IPS-18c (cell line): ENCODE measurements at regions not wholly inside any gene's neighbourhood (a gene's known extent, or its start where the extent isn't known, plus 50 kb on each side); places are given as distances from the start of the nearest gene placed in this dataset.

Experiments used
- H3K4me3 ChIP-seq: 2 replicates; pipeline ENCODE4 v1.7.0; 2013; ENCODE audit warnings: low read depth, mild to moderate bottlenecking, low read length, moderate library complexity; ENCODE audit not compliant: insufficient read depth
- H3K9me3 ChIP-seq: one replicate; pipeline ENCODE4 v1.6.1; 2013; ENCODE audit warnings: mild to moderate bottlenecking, low read length, moderate library complexity; ENCODE audit not compliant: control insufficient read depth, insufficient read depth

DNA sequence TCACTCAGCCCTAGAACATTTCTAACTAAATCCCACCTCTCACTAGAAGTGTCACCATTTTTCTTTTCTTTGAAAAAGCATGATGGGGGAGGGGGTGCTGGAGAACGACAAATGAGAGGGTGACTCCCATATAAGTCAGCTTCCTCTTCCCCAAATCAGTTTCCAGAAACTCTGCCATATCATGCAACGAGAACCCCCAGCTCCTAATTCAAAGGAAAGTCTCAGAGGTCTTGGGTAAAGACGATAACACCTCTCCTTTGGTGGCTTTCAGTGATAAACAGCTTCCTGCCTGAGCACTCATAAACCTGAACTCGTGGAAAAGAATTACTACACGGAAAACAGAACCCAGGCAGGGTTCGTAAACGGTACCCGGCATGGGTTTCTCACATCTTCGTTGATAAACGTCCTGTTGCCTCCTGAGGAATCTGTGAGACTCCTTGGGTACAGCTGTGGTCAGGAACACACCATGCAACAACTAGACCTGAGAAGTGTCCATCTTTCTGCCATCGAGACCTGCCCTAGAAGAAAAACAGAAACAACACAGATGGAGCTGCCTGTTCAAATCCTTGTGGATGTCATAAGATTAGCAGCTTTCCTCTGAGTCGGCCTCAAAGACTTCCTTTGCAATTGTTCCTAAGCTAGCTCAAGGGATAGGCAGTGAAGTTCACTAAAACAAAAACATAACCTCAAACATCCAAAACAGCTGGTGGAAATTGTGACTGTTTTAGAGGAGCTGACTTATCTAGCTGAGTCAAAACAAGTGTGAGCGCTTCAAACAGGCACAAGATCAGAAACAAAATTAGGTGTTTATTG is 185.8 kb upstream of the PRDM1 start:
- H3K4me3 ChIP-seq, result no peak overlapping the region
- no peaks in the 10 kb centered on the region for H3K9me3 ChIP-seq

DNA sequence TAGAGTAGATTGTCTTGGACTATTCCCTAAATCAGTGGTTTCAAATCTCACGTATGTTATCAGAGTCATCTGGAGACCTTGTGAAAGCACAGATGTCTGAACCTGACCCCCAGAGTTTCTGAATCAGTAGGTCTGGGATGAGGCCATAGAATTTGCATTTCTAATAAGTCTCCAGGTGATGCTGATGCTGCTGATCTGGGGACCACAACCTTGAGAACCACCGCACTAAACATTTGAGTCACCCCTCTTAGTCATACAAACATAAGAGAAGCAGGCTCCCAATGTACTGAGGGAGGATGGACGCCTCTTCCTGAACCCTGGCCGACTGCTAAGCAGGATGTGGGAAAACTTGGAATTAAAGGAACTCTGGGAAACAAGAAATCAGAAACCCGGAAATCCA is 187.8 kb upstream of the PRDM1 start:
- H3K4me3 ChIP-seq, result no peak overlapping the region
- H3K9me3 ChIP-seq, result no peaks in the 10 kb centered on the region

DNA sequence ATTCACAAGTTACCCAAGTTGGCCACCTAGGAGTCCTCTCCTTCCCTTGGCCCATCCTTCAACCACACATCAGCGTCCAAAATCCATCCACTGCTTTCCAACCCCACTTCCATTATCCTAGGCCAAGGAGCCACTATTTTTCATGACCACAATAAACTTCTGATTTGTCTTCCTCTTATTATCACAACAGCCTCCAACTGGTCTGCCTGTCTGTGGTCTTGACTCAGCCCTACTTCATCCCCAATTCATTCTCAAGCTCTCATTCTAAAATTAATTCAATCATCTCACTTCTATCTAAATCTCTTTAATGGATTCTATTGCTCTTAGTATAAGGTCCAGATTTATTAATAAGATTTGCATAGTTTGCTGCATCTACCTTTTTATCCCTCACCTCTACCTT is 189.0 kb upstream of the PRDM1 start:
- H3K9me3 ChIP-seq, result no peaks in the 10 kb centered on the region

DNA sequence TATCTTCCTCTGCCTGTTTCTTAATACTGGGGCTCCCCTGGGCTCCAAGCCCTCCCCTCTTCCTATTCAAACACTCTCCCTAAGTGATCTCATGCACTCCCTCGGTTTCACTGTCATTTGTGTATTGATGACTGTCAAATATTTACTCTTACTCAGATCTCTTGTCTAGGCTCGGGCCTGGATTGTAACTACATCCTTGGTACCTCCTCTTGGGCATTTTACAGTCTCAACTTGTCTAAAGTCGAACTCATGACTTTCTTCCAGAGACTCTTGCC is 189.4 kb upstream of the PRDM1 start:
- no peak overlapping the region for H3K4me3 ChIP-seq

More for the DNA sequence above, 189.0 kb upstream of the PRDM1 start:
- H3K4me3 ChIP-seq, result no peak overlapping the region

DNA sequence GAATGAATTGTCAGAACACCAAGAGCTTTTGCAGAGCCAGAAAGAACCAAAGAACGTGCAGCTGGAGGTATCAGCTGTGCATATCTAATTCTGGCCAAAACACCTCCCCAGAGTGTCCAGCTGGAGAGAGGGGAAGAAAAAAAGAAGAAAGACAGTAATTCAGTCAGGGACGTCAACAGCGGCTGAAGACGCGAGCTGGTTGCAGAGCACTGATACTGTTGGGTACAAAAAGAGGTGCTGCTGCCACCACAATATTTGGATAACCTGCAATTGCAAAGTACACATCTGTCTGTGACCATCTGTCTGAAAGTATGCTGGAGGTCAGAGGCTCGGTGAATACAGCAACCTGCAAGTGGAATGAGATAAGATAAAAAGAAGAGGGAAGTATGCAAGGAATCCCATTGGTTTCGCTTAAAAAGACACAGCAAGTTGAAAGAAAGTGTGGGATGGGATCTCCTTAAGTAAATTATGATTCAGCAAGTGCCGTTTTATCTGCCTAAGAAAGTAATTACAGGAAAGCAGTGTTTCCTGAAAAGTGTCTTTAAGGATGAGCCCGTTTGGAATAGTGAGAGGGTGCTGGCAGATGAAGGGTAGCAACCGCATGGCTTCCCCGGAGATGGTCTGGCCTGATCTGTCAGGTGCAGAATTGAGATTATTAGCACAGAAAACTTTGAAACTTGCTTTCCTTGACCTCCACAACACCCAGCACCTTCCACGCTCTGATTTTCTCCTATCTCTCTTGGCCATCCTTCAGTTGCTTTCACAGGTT is 189.9 kb upstream of the PRDM1 start:
- Histone ChIP-seq H3K9me3 (no peaks in the 10 kb centered on the region), H3K4me3 (no peak overlapping the region)

More for the DNA sequence above, 189.4 kb upstream of the PRDM1 start:
- H3K9me3 ChIP-seq, result no peaks in the 10 kb centered on the region

DNA sequence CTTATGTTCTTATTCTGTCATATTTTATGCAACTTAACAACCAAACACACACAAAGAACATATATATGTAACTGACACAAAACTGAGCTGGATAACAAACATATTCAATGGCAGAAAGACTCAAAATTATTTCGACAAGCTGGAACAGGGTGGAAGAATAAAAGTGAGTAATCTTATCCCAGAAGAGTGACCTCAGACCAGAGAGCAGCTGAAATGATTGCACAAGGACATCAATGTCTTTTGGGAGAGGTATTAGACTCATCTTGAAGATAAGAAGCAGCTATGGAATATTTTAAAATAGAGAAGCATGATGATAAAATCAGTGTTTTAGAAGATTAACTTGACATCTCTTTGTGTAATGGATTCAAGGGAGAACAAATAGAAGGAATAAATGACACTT is 191.6 kb upstream of the PRDM1 start:
- no peaks in the 10 kb centered on the region for H3K9me3 ChIP-seq
- no peak overlapping the region for H3K4me3 ChIP-seq

DNA sequence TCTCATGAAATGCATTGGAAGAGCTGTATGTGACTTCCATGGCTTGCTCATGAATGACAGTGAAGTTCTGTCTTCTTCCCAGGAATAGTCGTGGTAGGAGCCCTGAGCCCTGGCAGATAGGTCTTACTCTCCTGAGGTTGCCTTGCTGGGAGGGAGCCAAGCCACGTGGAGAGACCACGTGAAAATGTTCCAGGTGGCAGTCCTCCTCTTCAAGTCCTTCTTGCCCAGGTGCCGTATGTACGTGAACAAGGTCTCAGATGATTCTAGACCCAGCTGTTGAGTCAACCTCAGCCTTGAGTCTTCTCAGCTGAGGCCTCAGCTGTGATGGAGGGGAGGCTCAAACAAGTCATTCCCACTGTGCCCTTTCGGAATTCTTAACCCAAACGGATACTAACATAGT is 192.4 kb upstream of the PRDM1 start:
- H3K4me3 ChIP-seq, result no peak overlapping the region
- no peaks in the 10 kb centered on the region for H3K9me3 ChIP-seq

DNA sequence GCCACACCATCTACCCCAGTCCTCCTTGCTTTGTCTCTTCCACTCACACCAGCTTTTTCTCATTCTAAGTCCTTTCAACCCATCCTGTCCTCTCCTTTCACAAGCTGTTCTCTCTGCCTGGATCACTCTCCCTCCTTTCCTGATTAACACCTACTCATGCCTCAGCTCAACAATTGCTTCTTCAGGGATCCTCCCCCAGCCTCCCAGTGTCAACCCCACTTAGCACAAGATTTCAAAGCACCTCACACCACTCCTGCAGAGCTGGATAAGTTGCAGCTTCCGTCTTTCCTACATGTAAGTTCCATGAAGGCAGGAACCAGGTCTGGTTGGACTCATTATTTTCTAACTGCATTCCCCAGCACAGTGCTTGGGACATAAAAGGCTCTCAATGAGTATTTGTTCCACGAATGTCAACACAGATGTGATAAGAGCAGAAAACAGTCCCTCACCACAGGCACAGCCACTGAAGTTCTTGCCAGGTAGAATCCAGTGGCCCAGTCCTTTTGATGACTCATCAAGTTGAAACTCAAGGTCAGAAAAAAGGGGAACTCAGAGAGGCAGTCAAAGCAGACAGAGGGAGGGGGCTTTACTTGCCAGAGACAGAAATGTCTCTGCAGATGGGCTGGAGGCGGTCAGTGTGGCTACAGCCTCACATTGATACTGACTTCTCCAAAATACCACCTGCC is 193.4 kb upstream of the PRDM1 start:
- no peak overlapping the region for H3K4me3 ChIP-seq
- H3K9me3 ChIP-seq, result no peaks in the 10 kb centered on the region

DNA sequence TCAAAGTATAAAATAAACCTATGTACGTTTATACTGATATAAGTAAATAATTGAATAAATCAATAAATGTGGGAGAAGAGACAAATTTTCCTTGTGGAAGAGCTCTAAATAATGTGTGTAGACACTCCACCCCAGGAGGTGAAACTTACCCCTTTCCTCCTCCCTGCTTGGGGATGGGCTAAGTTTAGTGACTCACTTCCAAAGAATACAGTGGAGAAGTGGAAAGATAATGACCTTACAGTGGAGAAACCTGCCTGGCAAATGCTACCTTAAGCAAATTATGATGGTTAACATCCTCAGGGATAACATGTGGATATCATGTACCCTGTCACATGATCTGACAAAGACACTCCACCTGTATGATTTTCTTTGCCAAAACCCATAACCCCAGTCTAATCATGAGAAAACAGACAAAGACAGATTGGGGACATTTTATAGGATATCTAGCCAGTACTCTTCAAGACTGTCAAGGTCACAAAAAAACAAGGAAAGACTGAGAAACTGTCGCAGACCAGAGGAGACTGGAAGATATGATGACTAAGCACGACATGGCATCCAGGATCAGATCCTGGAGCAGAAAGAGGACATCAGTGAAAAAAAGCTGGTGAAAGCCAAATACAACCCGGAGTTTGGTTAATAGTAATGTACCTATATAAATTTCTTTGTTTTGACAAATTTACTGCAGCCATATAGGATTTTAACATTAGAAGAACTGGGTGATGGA is 195.5 kb upstream of the PRDM1 start:
- Histone ChIP-seq H3K4me3 (no peak overlapping the region), H3K9me3 (no peaks in the 10 kb centered on the region)

DNA sequence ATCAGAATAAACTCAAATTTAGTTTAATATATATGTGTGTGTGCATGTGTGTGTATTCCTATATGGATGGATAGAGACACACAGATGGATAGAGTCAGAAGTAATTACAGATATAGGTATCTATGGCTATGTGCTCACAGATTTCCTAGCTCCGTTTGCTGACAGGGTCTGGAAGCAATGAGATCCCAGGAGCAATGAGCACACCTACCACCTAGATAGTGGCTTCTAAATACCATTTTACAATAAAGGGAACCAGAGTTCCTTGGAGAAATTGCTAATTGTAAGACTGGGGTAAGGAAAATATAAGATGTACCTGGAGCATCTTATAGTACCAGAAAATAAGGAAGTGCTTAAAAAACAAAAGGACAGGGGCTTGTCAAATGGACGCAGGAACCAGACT is 196.2 kb upstream of the PRDM1 start:
- no peak overlapping the region for H3K4me3 ChIP-seq

DNA sequence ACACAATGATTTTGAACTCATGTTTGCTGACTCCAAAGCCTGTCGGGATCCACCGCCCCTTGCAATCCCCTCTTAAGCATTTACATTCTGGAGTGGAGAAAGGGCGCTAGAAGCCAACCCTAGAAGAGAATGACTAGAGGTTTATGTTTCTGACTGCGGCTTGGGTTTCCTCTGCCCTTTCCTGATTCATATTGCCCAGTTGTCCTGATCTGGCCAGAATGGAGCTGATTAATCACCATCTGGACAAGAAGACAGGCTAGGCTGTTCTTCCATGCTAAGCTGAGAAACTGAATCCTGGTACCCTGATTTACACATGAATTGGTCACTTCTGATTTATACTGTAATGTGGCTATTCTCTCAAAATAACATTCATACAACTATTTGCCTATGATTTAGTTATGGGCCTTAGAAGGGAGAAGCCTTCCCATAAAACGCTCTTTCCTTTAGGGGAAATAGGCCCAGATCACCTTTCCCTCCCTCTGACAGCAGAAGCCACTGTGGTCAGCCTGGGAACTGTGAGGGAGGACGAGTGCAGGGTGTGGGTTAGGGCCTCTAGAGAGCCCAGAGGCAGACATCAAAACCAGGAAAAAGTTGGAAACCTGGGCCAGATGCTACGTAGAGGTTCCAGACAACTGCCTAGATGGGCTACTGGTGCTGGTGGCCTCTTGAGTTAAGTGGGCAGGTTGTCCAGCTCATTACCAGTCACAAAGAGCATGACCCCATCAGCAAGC is 199.2 kb upstream of the PRDM1 start:
- Histone ChIP-seq H3K9me3 (no peaks in the 10 kb centered on the region), H3K4me3 (no peak overlapping the region)

More for the DNA sequence above, 196.2 kb upstream of the PRDM1 start:
- H3K9me3 ChIP-seq, result no peaks in the 10 kb centered on the region

DNA sequence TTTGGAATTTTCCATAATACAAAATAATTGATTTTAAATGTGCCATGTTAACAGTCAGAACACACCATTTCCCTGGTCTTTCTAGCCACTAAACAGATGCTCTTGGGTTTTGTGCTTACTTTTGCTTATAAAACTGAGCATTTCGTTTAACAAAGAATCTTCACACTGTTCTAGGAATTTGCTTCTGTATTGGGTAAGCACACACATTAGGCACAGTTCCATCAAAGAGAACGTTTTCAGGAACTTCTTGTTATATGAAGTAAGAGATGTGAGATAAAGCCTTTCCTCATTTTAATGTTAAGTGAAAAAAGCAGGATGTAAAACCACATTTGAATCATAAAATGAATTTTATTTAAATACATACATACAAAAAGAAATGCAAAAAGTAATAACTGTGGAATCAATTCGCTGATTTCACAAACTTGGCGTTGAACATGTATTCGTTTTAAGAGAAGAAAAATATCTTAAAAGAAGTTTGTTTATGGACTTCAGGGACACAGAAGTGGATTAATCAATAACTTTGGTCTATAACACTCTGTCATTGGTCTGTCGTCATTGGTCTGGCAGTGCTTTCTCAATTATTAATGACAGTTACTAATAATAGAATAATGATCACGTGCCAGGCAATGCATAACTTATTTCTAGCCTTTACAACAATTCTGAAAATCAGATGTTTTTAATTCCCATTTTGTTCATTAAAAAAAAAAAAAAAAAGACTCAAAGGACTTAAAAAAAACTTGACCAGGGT is 199.9 kb upstream of the PRDM1 start:
- H3K4me3 ChIP-seq, result no peak overlapping the region
- no peaks in the 10 kb centered on the region for H3K9me3 ChIP-seq

DNA sequence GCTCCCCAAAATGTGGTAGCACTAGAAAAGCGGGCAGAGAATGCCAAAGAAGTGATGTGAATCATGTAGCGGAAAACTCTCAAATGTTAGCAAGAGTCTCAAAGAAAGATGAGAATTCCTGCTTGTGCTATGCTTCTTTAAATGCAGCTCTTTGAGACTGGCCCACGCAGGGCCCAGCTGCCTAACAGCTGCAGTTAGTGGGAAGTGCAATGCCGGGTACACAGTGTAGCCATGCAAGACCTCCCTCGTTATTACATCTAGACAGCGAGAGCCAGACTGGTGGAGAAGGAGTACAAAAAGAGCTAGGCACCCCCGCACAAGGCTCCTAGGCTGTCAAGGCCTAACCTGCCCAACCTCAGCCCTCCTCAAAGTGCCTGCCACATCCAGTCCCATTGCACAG is 201.7 kb upstream of the PRDM1 start:
- H3K9me3 ChIP-seq, result no peaks in the 10 kb centered on the region
- H3K4me3 ChIP-seq, result no peak overlapping the region

DNA sequence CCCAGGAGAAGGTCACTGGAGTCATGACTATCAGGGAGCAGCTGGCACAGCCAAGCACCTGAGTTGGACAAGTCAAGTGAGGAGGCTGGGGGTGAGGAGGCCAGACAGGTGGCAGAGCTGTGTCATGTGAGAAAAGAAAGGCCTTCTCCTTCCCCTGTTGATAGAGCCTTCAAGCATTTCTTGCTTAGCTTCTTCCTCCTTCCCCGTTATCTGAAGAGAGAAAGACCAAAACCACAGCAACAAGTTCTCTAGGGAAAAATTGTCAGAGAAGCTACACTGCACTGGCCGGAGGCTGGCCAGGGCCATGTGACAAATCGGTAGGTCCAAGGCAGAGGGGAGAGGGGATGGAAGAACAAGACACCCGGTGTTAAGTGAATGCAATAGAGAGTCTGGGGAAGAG is 202.1 kb upstream of the PRDM1 start:
- Histone ChIP-seq H3K4me3 (no peak overlapping the region), H3K9me3 (no peaks in the 10 kb centered on the region)

DNA sequence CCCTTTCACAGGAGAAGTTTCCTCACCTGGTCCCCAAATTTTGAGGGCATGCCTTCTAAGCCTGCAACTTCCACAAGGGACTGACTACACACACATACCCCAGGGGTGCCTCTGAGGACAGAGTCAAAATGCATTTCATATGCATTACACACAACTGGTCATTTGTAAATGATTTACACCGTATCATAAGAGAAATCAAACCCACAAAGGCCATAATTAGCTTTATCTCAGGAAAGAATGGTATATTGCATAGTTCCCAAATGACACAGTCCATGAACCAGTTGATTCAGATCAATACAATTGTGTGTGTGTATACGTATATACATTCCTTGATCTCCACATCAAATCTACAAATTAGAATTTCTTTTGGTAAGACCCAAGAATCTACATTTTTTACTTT is 203.3 kb upstream of the PRDM1 start:
- Histone ChIP-seq H3K9me3 (no peaks in the 10 kb centered on the region), H3K4me3 (no peak overlapping the region)

DNA sequence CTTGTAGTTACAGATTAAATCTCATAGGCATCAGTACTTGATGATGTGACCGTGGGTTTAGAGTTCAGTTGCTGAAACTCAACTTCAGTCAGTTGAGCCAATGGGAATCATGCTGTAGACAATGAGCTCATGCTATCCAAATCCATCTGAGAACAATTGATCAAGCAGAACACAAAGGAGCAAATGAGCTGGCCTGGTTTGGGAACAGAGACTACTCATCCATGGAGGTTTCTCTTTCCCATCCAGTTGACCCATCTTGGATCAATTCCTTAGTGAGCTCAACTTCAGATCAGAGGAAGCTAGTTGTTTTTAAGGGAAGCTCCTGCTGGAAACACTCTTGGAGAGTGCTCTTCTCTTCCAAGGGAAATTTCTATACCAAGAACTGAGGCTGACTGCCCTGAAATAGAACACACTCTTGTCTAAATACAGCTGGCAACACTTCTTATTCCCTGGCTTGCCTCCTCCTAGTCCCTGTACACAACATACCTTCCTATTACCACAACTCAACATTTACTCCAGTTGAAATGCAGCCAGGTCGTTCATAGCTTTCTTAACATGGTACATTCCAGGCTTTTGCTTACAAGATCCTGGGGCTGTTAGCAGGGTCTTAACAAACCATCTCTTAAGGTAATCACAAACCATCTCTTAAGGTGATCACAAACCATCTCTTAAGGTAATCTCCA is 203.9 kb upstream of the PRDM1 start:
- no peak overlapping the region for H3K4me3 ChIP-seq
- no peaks in the 10 kb centered on the region for H3K9me3 ChIP-seq
